PC-9 (cell line): ENCODE measurements at regions not wholly inside any gene's neighbourhood (a gene's known extent, or its start where the extent isn't known, plus 50 kb on each side); places are given as distances from the start of the nearest gene placed in this dataset.

Experiments
- CTCF ChIP-seq: fragments of 200-600 bp; sonication (generic); conservative IDR thresholded peaks from 2 replicates; pipeline ENCODE4 v1.6.1; 2017; ENCODE audit warnings: mixed run types, antibody characterized with exemption, mild to moderate bottlenecking, moderate library complexity
- EZH2 ChIP-seq: fragments of 200-600 bp; sonication (generic); IDR thresholded peaks from 2 replicates; pipeline ENCODE4 v1.8.0; 2017; ENCODE audit warnings: antibody characterized with exemption, low read depth

GRCh38 chr18:28837100-28837499 is 660.2 kb upstream of the CDH2 start:
- TF ChIP-seq CTCF (no peak), EZH2 (no peak)
